ENCODE measurements at regions not wholly inside any gene's neighbourhood (a gene's known extent, or its start where the extent isn't known, plus 50 kb on each side); places are given as distances from the start of the nearest gene placed in this dataset.

DNA sequence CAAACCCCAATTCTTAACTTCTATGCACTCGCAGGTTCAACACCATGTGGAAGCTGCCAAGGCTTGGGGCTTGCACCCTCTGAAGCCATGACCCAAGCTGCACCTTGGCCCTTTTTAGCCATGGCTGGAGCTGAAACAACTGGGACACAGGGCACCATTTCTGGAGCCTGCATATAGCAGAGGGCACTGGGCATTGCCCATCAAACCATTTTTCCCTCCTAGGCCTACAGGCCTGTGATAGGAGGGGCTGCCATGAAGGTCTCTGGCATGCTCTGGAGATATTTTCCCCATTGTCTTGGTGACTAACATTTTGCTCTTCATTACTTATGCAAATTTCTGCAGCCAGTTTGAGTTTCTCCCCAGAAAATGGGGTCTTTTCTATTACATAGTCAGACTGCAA is 484.7 kb downstream of the EPHA7 start:
- no peak for DNase-seq

GRCh38 chr6:92930171-92930570 is 489.2 kb downstream of the EPHA7 start:
- DNase-seq: no peak

GRCh38 chr6:92922216-92922806 is 497.0 kb downstream of the EPHA7 start:
- no peak for DNase-seq

DNA sequence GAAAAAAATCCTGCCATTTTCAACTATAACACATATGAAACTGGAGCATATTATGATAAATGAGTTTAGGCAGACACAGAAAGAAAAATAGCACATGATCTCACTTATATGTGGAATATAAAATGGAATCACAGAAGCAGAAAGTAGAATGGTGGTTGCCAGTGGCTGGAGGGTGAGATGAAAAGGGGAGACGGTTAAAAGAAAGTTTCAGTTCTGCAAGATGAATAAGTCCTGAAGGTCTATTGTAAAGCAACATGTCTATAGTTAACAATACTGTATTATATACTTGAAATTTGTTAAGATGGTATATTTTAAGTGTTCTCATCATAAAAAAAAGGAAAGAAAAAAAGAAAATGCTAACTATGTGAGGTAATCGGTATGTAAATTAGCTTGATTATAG is 503.9 kb downstream of the EPHA7 start:
- no peak for DNase-seq

GRCh38 chr6:92911301-92911700 is 508.1 kb downstream of the EPHA7 start:
- no peak for DNase-seq

- no peak for DNase-seq
Measured at GRCh38 chr6:92910646-92911045, 508.7 kb downstream of the EPHA7 start.

- no peak for DNase-seq
Measured at GRCh38 chr6:92906385-92906784, 513.0 kb downstream of the EPHA7 start.

GRCh38 chr6:92893741-92894140 is 525.6 kb downstream of the EPHA7 start:
- no peak for DNase-seq

DNA sequence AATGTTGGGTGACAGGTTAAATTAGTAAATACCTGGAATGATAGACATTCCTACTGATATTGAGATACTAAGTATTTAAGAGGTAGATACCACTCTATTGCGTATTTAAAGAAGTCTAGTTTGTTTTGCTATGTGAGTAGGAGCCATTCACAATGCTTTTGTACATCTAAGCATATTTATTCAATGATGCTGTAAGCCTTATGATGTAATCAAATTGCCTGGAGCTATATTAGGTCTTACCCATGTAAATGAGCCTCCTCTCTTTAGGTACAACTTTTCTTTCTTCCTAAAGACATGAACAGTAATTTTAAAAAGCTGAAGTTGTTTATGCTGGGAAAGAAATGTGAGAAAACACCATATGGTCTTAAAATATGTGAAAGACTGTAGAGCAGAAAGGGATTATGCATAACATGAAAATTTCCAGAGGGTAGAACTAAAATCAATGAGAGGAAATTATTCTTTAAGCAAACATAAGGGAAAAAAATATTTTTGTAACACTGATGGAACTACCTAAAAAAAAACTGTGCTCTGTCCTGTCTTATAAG is 526.7 kb downstream of the EPHA7 start:
- DNase-seq: no peak

DNA sequence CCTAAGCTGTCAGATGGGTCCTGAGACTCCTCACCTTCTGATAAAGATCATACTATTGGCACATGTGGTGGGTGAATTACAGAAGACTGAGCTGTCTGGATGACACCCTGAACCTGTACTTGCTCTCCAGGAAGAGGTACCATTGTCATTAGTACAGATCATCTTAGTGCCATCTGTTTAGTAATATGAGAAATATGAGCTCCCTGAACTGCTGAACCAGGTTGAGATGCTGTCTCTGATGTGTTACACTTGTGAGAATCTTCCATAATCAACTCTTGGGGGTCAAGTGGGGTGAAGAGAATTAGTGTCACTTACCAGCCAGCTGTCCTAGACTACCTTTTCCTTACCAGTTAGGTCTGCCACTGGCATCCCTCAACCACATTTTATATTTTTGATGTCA is 531.0 kb downstream of the EPHA7 start:
- DNase-seq: no peak

- no peak for DNase-seq
Measured at GRCh38 chr6:92887871-92888270, 531.5 kb downstream of the EPHA7 start.

DNA sequence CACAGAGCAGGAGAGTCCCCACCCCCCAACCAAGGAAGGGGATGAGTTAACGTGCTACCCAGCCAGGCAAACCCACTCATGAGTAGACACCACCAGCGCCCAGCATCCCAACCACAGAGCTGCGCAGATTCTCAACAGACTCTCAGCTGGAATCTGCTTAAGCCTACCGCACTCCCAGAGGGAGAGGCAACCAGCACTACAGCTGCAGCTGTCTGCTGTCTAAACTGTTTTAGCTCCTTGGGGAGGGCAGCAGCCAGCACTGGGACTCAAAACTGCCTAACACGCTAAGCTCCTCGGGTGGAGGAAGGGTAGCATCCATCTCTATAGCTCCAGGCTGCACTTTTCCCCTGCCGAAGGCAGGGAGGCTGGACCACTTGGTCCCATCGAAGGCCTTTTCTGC is 539.8 kb downstream of the EPHA7 start:
- DNase-seq: no peak

- DNase-seq: no peak
Measured at GRCh38 chr6:92864966-92865555, 554.3 kb downstream of the EPHA7 start.

DNA sequence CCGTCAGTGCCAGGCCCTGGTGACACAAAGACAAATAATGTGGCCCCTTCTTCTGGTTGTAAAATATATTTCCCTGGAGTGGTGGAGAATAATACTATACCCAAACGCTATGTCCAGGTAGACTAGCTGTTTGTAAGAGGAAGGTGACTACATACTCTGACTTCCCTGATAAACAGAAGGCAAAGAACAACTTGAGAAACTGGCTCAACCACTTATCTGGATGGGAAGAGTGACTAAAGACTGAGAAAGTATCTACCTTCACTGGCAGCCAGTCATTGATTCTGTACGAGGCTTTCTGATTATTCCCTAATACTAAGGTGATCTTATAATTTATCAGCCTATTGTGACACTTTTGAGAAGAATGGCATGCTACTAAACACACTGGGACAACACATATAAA is 569.7 kb downstream of the EPHA7 start:
- no peak for DNase-seq

DNA sequence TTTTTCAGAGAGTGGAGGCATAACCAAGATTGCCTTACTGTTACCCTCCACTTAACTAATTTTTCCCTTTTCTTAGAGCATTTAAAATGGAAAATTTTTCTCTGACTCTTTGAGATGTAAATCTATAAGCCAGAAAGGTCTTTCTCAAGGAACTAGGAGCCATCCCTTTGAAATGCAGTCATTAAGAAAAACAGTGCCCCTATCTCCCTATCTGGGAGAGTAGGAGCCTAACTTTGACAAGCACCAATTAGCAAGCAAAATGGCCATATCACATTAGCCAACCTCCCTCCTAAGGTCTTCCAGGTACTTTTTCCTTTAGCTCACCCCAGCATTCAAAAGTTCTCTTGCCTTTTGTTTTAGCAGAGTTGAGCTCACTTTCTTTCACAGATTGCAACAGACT is 570.5 kb downstream of the EPHA7 start:
- DNase-seq: no peak

GRCh38 chr6:92848459-92848858 is 570.9 kb downstream of the EPHA7 start:
- no peak for DNase-seq

- no peak for DNase-seq
Measured at GRCh38 chr6:92847988-92848387, 571.4 kb downstream of the EPHA7 start.

GRCh38 chr6:92840246-92840930 is 579.0 kb downstream of the EPHA7 start:
- no peak for DNase-seq

DNA sequence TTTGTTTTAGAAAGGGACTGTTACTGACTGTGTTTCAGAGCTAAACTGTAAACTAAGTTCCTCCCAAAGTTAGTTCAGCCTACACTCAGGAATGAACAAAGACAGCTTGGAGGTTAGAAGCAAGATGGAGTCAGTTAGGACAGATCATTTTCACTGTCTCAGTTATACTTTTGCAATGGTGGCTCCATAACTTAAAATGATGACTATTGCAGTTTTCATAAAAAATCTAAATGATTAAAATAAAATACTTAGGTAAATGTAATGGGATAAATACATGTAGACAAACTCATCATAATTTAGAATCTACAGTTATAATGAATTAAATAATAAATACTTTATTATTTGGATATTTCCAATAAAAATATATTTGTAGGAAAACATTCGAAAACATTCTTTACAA is 590.6 kb downstream of the EPHA7 start:
- DNase-seq: no peak

DNA sequence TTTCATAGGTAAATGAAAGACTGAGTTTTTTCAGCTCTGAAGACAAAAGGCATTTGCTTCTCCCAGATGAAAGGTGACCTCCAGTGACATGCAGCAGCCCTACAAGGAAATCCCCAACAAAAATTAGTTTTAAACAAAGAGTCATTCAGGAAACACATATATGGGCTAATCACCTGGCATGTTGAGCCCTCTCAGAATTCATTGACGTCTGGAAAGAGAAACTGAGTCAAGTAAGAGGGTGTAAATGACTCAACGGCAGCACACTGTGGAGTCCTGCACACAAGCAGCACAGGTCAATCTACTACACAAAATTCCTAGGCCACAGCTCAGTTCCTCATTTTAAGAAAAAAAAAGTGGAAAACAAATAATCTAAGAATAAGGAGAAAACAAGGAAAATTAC is 592.3 kb downstream of the EPHA7 start:
- DNase-seq: no peak

- DNase-seq: no peak
Measured at GRCh38 chr6:92826633-92827032, 592.7 kb downstream of the EPHA7 start.

DNA sequence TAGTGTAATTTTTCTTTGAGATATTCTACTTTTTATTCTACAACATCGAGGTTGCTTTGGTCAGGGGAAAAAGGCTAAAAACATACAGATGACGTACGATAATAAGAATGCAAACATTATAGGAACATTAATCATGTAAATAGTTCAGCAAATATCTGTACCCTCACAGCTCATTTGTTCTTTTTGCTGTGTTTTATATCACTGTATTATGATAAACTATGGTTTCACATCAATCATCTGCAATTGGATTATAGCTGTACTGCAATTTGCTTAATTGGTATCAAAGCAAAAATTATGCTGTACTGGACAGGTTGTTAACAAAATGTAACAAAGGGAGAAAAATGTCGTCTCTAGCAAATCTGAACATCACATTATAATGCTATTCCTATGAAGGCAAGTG is 597.1 kb downstream of the EPHA7 start:
- DNase-seq: no peak

GRCh38 chr6:92820601-92821000 is 598.8 kb downstream of the EPHA7 start:
- DNase-seq: no peak

GRCh38 chr6:92810913-92811312 is 608.4 kb downstream of the EPHA7 start:
- DNase-seq: peak; percentile 72
